HCT116 (cell line): ENCODE measurements at regions not wholly inside any gene's neighbourhood (a gene's known extent, or its start where the extent isn't known, plus 50 kb on each side); places are given as distances from the start of the nearest gene placed in this dataset.

Source experiments
- ATAC-seq: fragments of 200-7000 bp; cut with Tn5 transposase; 2 replicates; pipeline ENCODE4 v1.9.1; 2020; ENCODE audit warnings: mild to moderate bottlenecking, moderate library complexity
- BruUV-seq: library from RNA; stranded (reverse); fragments of 400-500 nt; replicated peaks from 2 replicates; lab custom pipeline; 2021; lab: Mats Ljungman, UMichigan
- CTCF ChIA-PET: fragments of 300-600 bp; sonication (Branson Sonifier 250); formaldehyde crosslinking; loops from one replicate; lab custom pipeline; 2021; ENCODE audit warnings: antibody characterized with exemption; lab: Charles Lee
- POLR2A ChIA-PET: fragments of 300-600, 350-600 bp; sonication (Branson Sonifier 250); formaldehyde crosslinking; loops from one replicate; lab custom pipeline; 2021; ENCODE audit warnings: antibody characterized with exemption; lab: Charles Lee
- RAD21 ChIA-PET, 2 experiments: fragments of 300-600 bp; sonication (Branson Sonifier 250); formaldehyde crosslinking; loops; one replicate each; lab custom pipeline; 2023; ENCODE audit warnings: low total read pairs in 2 of 2; ENCODE audit not compliant: uncharacterized antibody in 2 of 2, unreplicated experiment in 2 of 2, low non-redundant PET in 1 of 2; lab: Charles Lee
- DNase-seq: peaks from one replicate; pipeline ENCODE4 v3.0.0-alpha.2; 2010; ENCODE audit warnings: low read depth, low spot score
- H2AFZ ChIP-seq: fragments of 200-600 bp; shearing (Covaris generic), sonication (generic); 2 replicates; pipeline ENCODE4 v1.6.1; 2017; ENCODE audit warnings: low read depth, mixed run types, mixed read lengths, antibody characterized with exemption, low read length; ENCODE audit not compliant: poor library complexity, severe bottlenecking
- H3K27ac ChIP-seq: 2 replicates; pipeline ENCODE4 v1.5.1; 2012; ENCODE audit warnings: low read depth, low read length
- H3K27me3 ChIP-seq: fragments of 200-600 bp; sonication (generic); 2 replicates; pipeline ENCODE4 v1.6.1; 2016; ENCODE audit warnings: mixed run types, low read length, mixed read lengths; ENCODE audit not compliant: insufficient read depth
- H3K36me3 ChIP-seq, 2 experiments: fragments of 200-500 bp in 1 of 2; fragments of 200-600 bp in 1 of 2; sonication (Bioruptor generic) in 1 of 2; sonication (generic) in 1 of 2; 2 replicates each; pipeline versions ENCODE4 v1.5.1 to v1.6.1; 2014 to 2016; ENCODE audit warnings: low read length in 2 of 2, inconsistent platforms in 1 of 2, mixed read lengths in 1 of 2, mixed run types in 1 of 2; ENCODE audit not compliant: insufficient read depth in 2 of 2, control insufficient read depth in 1 of 2
- H3K4me1 ChIP-seq, 2 experiments: fragments of 200-600 bp in 1 of 2; sonication (generic) in 1 of 2; 2 replicates each; pipeline versions ENCODE4 v1.5.1 to v1.6.1; 2012 to 2017; ENCODE audit warnings: low read length in 2 of 2, inconsistent platforms in 1 of 2, mild to moderate bottlenecking in 1 of 2, mixed read lengths in 1 of 2, mixed run types in 1 of 2, moderate library complexity in 1 of 2; ENCODE audit not compliant: insufficient read depth in 2 of 2, control insufficient read depth in 1 of 2
- H3K4me2 ChIP-seq: fragments of 200-600 bp; sonication (generic); 2 replicates; pipeline ENCODE4 v1.6.1; 2017; ENCODE audit warnings: mixed run types, low read length, mixed read lengths
- H3K4me3 ChIP-seq, 2 experiments: fragments of 200-600 bp in 1 of 2; sonication (generic) in 1 of 2; replicated peaks in 1 of 2; 2 replicates each; pipeline ENCODE4 v1.5.1; 2011 to 2016; ENCODE audit warnings: low read length in 2 of 2, control low read depth in 1 of 2, low read depth in 1 of 2, mild to moderate bottlenecking in 1 of 2, mixed read lengths in 1 of 2, mixed run types in 1 of 2
- H3K79me2 ChIP-seq: fragments of 200-600 bp; sonication (generic); 2 replicates; pipeline ENCODE4 v1.6.1; 2017; ENCODE audit warnings: mild to moderate bottlenecking, mixed run types, low read length, moderate library complexity, mixed read lengths; ENCODE audit not compliant: insufficient read depth
- H3K9ac ChIP-seq: fragments of 200-600 bp; sonication (generic); 2 replicates; pipeline ENCODE4 v1.6.1; 2016; ENCODE audit warnings: low read length, mixed read lengths
- H3K9me2 ChIP-seq: fragments of 200-600 bp; sonication (generic), shearing (Covaris generic); 2 replicates; pipeline ENCODE4 v1.6.1; 2017; ENCODE audit warnings: mixed run types, mild to moderate bottlenecking, moderate library complexity; ENCODE audit not compliant: insufficient read depth
- H3K9me3 ChIP-seq, 2 experiments: fragments of 200-500 bp in 1 of 2; fragments of 200-600 bp in 1 of 2; sonication (Bioruptor generic) in 1 of 2; sonication (generic) in 1 of 2; 2 replicates each; pipeline ENCODE4 v1.6.1; 2014 to 2017; ENCODE audit warnings: low read length in 2 of 2, mixed read lengths in 2 of 2, inconsistent platforms in 1 of 2, low read depth in 1 of 2, mild to moderate bottlenecking in 1 of 2, mixed run types in 1 of 2, moderate library complexity in 1 of 2; ENCODE audit not compliant: control insufficient read depth in 1 of 2, insufficient read depth in 1 of 2
- H4K20me1 ChIP-seq: fragments of 200-600 bp; sonication (generic), shearing (Covaris generic); 2 replicates; pipeline ENCODE4 v1.6.1; 2017; ENCODE audit warnings: mixed run types, mild to moderate bottlenecking, moderate library complexity; ENCODE audit not compliant: insufficient read depth
- FOSL1 ChIP-seq: IDR thresholded peaks from 2 replicates; pipeline ENCODE4 v1.6.1; 2012; ENCODE audit warnings: low read depth
- RAD21 ChIP-seq: IDR thresholded peaks from 2 replicates; pipeline ENCODE4 v1.6.1; 2012; ENCODE audit warnings: low read depth, mild to moderate bottlenecking
- intact Hi-C: fragments of 100-400 bp; cut with micrococcal nuclease; formaldehyde crosslinking; loops from 2 replicates; pipeline ENCODE4 v1.10.0; 2022
- TF ChIP-seq, protein P1 (sequence below), 3 experiments: fragments of 200-600 bp in 1 of 3; sonication (generic) in 1 of 3; IDR thresholded peaks in 2 of 3; conservative IDR thresholded peaks in 1 of 3; 2 replicates each; pipeline ENCODE4 v1.5.1; 2012 to 2017; ENCODE audit warnings: low read depth in 2 of 3, low read length in 2 of 3, antibody characterized with exemption in 1 of 3, borderline replicate concordance in 1 of 3, control low read depth in 1 of 3, mild to moderate bottlenecking in 1 of 3, mixed read lengths in 1 of 3, mixed run types in 1 of 3, moderate library complexity in 1 of 3; ENCODE audit not compliant: insufficient read depth in 1 of 3

DNA sequence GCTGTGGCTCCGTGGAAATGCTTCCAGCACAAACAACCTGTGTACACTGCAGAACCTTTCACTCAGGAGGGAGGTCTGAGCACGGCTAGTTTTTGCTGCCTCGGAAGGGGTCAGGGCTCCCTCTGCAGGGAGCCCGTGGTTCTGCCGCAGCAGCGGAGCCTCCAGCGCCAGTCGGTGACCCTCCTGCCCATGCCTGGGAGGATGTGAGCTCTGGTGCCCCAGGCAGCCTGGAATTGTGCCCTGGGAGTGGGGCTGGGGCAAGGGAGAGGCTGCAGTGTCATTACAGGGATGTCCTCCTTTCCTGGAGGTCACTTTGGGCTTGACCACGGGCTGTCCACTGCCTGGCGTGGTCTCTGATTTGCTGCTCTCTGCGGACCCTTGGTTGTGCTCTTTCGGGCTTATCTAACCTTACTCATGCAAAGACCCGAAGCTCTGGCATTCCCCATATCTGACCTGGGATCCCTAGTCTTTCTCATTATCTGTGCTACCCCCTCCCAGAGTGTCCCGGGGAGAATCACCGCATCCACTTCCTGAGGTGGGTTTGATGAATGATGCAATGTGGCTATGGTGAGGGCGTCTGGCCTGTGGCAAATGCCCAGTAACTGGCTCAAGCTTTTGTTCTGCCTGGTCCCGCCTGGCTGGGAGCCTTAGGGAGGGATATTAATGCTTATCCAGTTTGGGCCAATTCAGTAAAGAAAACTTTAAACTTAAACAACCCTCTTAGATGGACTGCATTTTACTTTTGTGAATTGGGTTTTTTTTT lies 59.6 kb upstream of the TAGAP start:
- Histone ChIP-seq H3K9me3 (no peaks in the 10 kb centered on the region), H3K27me3 (no peaks in the 10 kb centered on the region), H2AFZ (peak overlapping the region; percentile 27), H4K20me1 (no peaks in the 10 kb centered on the region), H3K27ac (no peak overlapping the region), H3K36me3 (no peaks in the 10 kb centered on the region), H3K79me2 (no peaks in the 10 kb centered on the region), H3K4me1 (peaks cover 0 to 26% of the 10 kb centered on the region in 2 experiments; a peak in 2 of 4 replicates), H3K9me2 (no peaks in the 10 kb centered on the region), H3K9ac (no peak overlapping the region), H3K4me3 (no peak overlapping the region), H3K4me2 (peak overlapping the region; percentile 33)
- no peak for DNase-seq
- ChIA-PET CTCF (interaction anchor here (0.6 to 2.0 kb wide), 11 partner anchors 11 to 398 kb away, joined by 3 to 10 read pairs (median 5); no protein-coding TSS in a partner anchor), POLR2A (interaction anchor here (0.8 kb wide), 1 partner anchor 133 kb away, joined by 3 read pairs; no protein-coding TSS in a partner anchor), RAD21 (interaction anchor here (0.6 to 1.8 kb wide), 2 partner anchors 30 to 95 kb away, joined by 3 to 4 read pairs; no protein-coding TSS in a partner anchor)
- peak; percentile 95 for ATAC-seq
- TF ChIP-seq FOSL1, result no peak
- peak; percentile 94 for TF ChIP-seq RAD21
- TF ChIP-seq, protein P1, sequence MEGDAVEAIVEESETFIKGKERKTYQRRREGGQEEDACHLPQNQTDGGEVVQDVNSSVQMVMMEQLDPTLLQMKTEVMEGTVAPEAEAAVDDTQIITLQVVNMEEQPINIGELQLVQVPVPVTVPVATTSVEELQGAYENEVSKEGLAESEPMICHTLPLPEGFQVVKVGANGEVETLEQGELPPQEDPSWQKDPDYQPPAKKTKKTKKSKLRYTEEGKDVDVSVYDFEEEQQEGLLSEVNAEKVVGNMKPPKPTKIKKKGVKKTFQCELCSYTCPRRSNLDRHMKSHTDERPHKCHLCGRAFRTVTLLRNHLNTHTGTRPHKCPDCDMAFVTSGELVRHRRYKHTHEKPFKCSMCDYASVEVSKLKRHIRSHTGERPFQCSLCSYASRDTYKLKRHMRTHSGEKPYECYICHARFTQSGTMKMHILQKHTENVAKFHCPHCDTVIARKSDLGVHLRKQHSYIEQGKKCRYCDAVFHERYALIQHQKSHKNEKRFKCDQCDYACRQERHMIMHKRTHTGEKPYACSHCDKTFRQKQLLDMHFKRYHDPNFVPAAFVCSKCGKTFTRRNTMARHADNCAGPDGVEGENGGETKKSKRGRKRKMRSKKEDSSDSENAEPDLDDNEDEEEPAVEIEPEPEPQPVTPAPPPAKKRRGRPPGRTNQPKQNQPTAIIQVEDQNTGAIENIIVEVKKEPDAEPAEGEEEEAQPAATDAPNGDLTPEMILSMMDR (IDR thresholded peaks at IDR 0.05 in 2 of 3, conservative IDR thresholded peaks at IDR 0.05 in 1 of 3; ENCODE audit: borderline replicate concordance in 1 of 3, insufficient read depth in 1 of 3, low read depth in 2 of 3, low read length in 2 of 3), result peak; percentile 82 to 98 (median 94)
- intact Hi-C loops, result loop anchor here (1.0 to 10.0 kb wide), 4 partner anchors 62 to 400 kb away; no protein-coding TSS in a partner anchor
- no TSS peak for BruUV-seq
